CD4-positive, alpha-beta T cell (primary cell): ENCODE measurements at regions not wholly inside any gene's neighbourhood (a gene's known extent, or its start where the extent isn't known, plus 50 kb on each side); places are given as distances from the start of the nearest gene placed in this dataset.

Experiments used
- ATAC-seq: fragments of 200-7000 bp; cut with Tn5 transposase; one replicate; pipeline ENCODE4 v1.10.0; 2022; ENCODE audit warnings: mild to moderate bottlenecking; ENCODE audit not compliant: poor library complexity
- CTCF ChIA-PET: fragments of 350-600 bp; sonication (Branson Sonifier 250); formaldehyde crosslinking; loops from one replicate; lab custom pipeline; 2021; ENCODE audit warnings: antibody characterized with exemption, inconsistent platforms; lab: Charles Lee
- POLR2A ChIA-PET: fragments of 350-600 bp; sonication (Branson Sonifier 250); formaldehyde crosslinking; loops from one replicate; lab custom pipeline; 2021; ENCODE audit warnings: antibody characterized with exemption, inconsistent platforms; lab: Charles Lee
- DNase-seq, 14 experiments: peaks; one replicate each; pipeline ENCODE4 v3.0.0-alpha.2; 2013 to 2020; ENCODE audit warnings: mixed read lengths in 2 of 14
- H3K27ac ChIP-seq, 2 donors: one replicate each; pipeline versions ENCODE4 v1.5.1 to v1.7.0; 2013; ENCODE audit warnings: low read length in 2 of 2, low read depth in 1 of 2, mild to moderate bottlenecking in 1 of 2
- H3K27me3 ChIP-seq, 2 experiments: 1 replicate in 1 of 2; 2 replicates in 1 of 2; pipeline versions ENCODE4 v1.6.1 to v1.7.0; 2013; ENCODE audit warnings: low read length in 2 of 2, control low read depth in 1 of 2, mild to moderate bottlenecking in 1 of 2, moderate library complexity in 1 of 2; ENCODE audit not compliant: insufficient read depth in 2 of 2, control insufficient read depth in 1 of 2
- H3K36me3 ChIP-seq: one replicate; pipeline ENCODE4 v1.6.1; 2013; ENCODE audit warnings: low read length, control low read depth; ENCODE audit not compliant: insufficient read depth
- H3K4me1 ChIP-seq: one replicate; pipeline ENCODE4 v1.6.1; 2013; ENCODE audit warnings: low read length, control low read depth; ENCODE audit not compliant: insufficient read depth
- H3K4me3 ChIP-seq: one replicate; pipeline ENCODE4 v1.5.1; 2013; ENCODE audit warnings: mild to moderate bottlenecking, low read length, moderate library complexity
- H3K9me3 ChIP-seq, 2 experiments: 1 replicate in 1 of 2; 2 replicates in 1 of 2; pipeline versions ENCODE4 v1.6.1 to v1.7.0; 2013; ENCODE audit warnings: low read length in 2 of 2, mild to moderate bottlenecking in 2 of 2, control low read depth in 1 of 2, moderate library complexity in 1 of 2; ENCODE audit not compliant: control insufficient read depth in 1 of 2, insufficient read depth in 1 of 2
- H3K27ac Mint-ChIP-seq: one replicate; pipeline ENCODE4 v1.8.0; 2020; ENCODE audit warnings: mixed read lengths
- H3K27me3 Mint-ChIP-seq: one replicate; pipeline ENCODE4 v1.8.0; 2021; ENCODE audit warnings: mixed read lengths
- H3K36me3 Mint-ChIP-seq: one replicate; pipeline ENCODE4 v1.8.0; 2021; ENCODE audit warnings: low read depth, mixed read lengths
- H3K4me1 Mint-ChIP-seq: one replicate; pipeline ENCODE4 v1.8.0; 2021; ENCODE audit warnings: low read depth, mixed read lengths
- H3K4me3 Mint-ChIP-seq: one replicate; pipeline ENCODE4 v1.8.0; 2020; ENCODE audit warnings: mild to moderate bottlenecking, mixed read lengths
- H3K9me3 Mint-ChIP-seq: one replicate; pipeline ENCODE4 v1.8.0; 2020; ENCODE audit warnings: mixed read lengths
- intact Hi-C, 2 experiments: fragments of 100-400 bp; cut with DNase I in 1 of 2; cut with micrococcal nuclease in 1 of 2; formaldehyde crosslinking; loops; one replicate each; pipeline versions ENCODE4 v1.15.1 to v1.9.0; 2023 to 2025; cut with DNase I, micrococcal nuclease
- TF ChIP-seq, protein P1 (sequence below): fragments of 200-600 bp; IDR thresholded peaks from one replicate; pipeline ENCODE4 v1.8.0; 2022; ENCODE audit warnings: antibody characterized with exemption, mild to moderate bottlenecking

DNA sequence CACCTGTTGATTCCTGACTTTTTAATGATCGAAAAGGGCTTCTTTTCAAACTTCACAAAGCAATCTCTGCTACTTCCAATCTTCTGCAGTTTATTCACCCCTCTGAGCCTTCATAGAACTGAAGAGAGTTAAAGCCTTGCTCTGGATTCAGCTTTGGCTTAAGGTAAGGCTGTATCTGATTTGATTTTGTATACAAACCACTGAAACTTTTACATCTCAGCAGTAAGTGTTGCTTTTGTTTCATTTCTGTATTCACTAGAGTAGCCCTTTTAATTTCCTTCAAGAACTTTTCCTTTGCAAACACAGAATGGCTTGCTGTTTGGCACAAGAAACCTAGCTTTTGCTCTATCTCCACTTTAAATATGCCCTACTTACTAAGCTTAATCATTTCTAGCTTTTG, 1193.0 kb upstream of the GBE1 start:
- peaks cover 0 to 5% of the 10 kb centered on the region in 2 experiments for H3K9me3 ChIP-seq
- H3K4me1 Mint-ChIP-seq: no peaks in the 10 kb centered on the region
- H3K27me3 Mint-ChIP-seq: no peaks in the 10 kb centered on the region
- H3K27ac Mint-ChIP-seq: no peak overlapping the region
- CTCF ChIA-PET: no interaction called here
- H3K36me3 ChIP-seq: no peaks in the 10 kb centered on the region
- H3K4me1 ChIP-seq: no peaks in the 10 kb centered on the region
- H3K36me3 Mint-ChIP-seq: no peaks in the 10 kb centered on the region
- H3K9me3 Mint-ChIP-seq: peaks cover 5% of the 10 kb centered on the region
- H3K27me3 ChIP-seq: no peaks in the 10 kb centered on the region
- no peak overlapping the region for H3K4me3 Mint-ChIP-seq
- no peak overlapping the region for H3K27ac ChIP-seq
- TF ChIP-seq, protein P1, sequence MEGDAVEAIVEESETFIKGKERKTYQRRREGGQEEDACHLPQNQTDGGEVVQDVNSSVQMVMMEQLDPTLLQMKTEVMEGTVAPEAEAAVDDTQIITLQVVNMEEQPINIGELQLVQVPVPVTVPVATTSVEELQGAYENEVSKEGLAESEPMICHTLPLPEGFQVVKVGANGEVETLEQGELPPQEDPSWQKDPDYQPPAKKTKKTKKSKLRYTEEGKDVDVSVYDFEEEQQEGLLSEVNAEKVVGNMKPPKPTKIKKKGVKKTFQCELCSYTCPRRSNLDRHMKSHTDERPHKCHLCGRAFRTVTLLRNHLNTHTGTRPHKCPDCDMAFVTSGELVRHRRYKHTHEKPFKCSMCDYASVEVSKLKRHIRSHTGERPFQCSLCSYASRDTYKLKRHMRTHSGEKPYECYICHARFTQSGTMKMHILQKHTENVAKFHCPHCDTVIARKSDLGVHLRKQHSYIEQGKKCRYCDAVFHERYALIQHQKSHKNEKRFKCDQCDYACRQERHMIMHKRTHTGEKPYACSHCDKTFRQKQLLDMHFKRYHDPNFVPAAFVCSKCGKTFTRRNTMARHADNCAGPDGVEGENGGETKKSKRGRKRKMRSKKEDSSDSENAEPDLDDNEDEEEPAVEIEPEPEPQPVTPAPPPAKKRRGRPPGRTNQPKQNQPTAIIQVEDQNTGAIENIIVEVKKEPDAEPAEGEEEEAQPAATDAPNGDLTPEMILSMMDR: no peak
- DNase-seq (no peak), ATAC-seq (no peak)
- POLR2A ChIA-PET: no interaction called here
- intact Hi-C loops: no loop called here
- H3K4me3 ChIP-seq: no peak overlapping the region

DNA sequence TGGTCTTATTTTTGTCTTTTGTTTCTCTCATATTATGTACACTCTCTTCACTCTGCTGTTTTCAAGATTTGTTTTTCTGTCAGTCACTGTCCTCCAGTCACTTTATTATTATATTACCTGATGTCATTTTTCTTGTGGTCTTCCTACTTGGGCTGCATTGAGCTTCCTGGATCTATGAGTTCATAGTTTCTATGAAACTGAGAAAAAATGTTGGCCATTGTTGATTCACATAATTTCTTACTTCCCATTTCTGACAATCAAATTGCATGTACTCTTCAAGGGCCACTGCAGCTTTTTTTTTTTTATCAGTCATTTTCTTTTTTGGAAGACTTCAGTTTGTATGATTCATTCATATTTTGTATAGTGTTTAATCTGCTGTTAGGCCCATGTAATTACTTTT, 1180.6 kb upstream of the GBE1 start:
- Mint-ChIP-seq H3K36me3 (no peaks in the 10 kb centered on the region), H3K27me3 (no peaks in the 10 kb centered on the region), H3K4me3 (no peak overlapping the region), H3K4me1 (no peaks in the 10 kb centered on the region), H3K9me3 (peaks cover 11% of the 10 kb centered on the region), H3K27ac (no peak overlapping the region)
- ATAC-seq: no peak
- no peak for DNase-seq
- ChIA-PET POLR2A (no interaction called here), CTCF (no interaction called here)
- H3K4me3 ChIP-seq: no peak overlapping the region
- intact Hi-C loops: no loop called here
- TF ChIP-seq, protein P1: no peak
- H3K4me1 ChIP-seq: no peaks in the 10 kb centered on the region
- no peak overlapping the region for H3K27ac ChIP-seq
- no peaks in the 10 kb centered on the region for H3K27me3 ChIP-seq
- no peaks in the 10 kb centered on the region for H3K36me3 ChIP-seq
- H3K9me3 ChIP-seq: peaks cover 5 to 19% of the 10 kb centered on the region in 2 experiments

DNA sequence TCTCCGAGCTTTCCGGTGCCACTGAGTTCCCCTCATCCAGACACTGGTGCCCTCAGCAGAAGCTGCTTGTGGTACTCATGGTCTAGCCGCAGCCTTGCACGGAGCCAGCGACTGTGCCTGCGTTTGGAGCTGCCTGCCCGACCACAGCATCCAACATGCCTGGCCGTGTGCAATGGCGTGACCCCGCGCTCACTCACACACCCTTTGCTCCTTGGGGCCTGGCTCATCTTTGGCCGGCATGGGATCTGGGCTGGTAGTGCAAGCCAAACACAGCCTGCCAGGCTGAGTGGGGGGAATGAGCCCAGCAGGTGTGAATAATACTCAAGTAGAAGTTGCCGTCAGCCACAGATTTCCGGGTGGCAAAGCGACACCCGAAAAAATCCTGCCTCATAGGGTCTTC, 1178.7 kb upstream of the GBE1 start:
- Histone ChIP-seq H3K27me3 (no peaks in the 10 kb centered on the region), H3K27ac (no peak overlapping the region), H3K4me1 (no peaks in the 10 kb centered on the region), H3K36me3 (no peaks in the 10 kb centered on the region), H3K9me3 (peaks cover 5 to 19% of the 10 kb centered on the region in 2 experiments), H3K4me3 (no peak overlapping the region)
- Mint-ChIP-seq H3K27ac (no peak overlapping the region), H3K36me3 (no peaks in the 10 kb centered on the region), H3K27me3 (no peaks in the 10 kb centered on the region), H3K4me3 (no peak overlapping the region), H3K9me3 (peaks cover 7% of the 10 kb centered on the region), H3K4me1 (no peaks in the 10 kb centered on the region)
- ATAC-seq: no peak
- ChIA-PET CTCF (no interaction called here), POLR2A (no interaction called here)
- intact Hi-C loops: no loop called here
- no peak for DNase-seq
- TF ChIP-seq, protein P1: no peak
